HG03575 (cell line): ENCODE measurements at regions not wholly inside any gene's neighbourhood (a gene's known extent, or its start where the extent isn't known, plus 50 kb on each side); places are given as distances from the start of the nearest gene placed in this dataset.

ENCODE experiments used
- ATAC-seq: cut with Tn5 transposase; IDR thresholded peaks from one replicate; pipeline ENCODE4 v1.9.1; 2021; ENCODE audit not compliant: unreplicated experiment, insufficient number of reproducible peaks, low FRiP score; ENCODE audit errors: extremely low read depth

DNA sequence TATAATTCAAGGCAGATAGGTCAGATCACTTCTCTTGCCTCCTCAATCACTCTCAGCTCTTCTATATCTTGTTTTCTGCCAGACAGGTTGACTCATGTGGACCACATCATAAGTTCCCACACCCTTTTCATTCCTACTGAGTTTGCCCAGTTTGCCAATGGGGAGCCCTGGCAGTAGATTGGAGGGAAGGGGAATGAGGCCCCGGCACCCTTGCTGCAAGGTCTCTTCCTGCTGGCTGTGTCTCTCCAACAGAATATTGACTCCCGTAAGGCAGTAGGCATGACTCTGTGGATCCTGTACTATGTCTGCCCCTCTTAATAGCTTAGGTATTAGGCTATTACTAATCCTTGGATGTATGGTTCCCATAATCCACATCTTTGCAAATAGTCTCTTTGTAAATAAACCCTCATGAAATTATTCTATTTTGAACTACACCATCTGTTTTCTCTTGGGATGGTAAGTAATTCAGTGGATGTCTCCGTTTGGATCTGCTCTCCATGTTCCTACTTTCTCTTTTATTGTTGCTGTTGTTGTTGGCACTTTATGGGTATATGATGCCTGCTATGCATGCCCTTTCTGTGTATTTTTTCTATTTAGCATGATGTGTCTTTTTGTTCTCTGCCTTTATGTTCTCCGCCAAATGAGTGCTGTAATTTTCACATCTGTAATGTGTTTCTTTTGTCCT lies 65.5 kb upstream of the DCBLD2 start:
- ATAC-seq, result no peak

- ATAC-seq, result no peak
Observed at GRCh38 chr3:98966434-98966833, 64.9 kb upstream of the DCBLD2 start.

- no peak for ATAC-seq
Observed at GRCh38 chr3:98964784-98965183, 63.3 kb upstream of the DCBLD2 start.

DNA sequence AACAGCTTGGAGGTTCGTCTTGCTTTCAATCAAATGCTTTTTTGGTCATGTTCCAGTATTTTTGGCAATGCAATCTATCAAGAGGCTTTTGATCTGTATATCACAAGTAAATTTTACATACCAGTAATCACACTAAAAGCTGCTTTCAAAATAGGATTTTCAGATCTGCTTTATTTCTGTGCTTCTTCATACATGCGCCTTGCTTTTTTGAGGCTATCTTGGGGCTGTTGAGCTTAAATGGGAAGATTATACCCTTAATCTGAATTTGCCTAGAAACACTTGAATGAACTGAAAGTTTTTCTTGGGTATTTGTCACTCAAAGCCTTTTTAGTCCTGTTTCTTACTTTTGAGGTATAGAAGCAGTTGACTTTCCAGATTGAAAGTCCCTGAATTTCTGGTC lies 62.1 kb upstream of the DCBLD2 start:
- ATAC-seq, result no peak

DNA sequence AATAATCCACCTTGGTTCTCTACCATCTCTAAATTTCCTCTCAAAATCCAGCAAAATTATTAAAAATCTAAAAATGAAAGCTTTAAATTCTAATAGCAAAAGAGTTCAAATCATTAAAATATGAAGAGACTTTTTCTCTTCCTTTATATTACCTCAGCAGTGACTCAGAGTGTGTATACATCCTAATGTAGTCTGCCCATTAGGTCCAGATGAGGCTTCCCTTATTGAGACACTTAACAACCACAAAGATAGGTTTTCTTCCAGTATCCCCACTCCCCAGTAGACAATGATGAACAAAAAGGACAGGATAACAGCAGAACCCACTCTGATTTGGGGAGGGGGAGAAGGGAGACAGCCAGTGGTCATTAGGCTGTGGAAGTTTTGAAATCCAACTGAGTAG lies 61.5 kb upstream of the DCBLD2 start:
- ATAC-seq, result no peak

DNA sequence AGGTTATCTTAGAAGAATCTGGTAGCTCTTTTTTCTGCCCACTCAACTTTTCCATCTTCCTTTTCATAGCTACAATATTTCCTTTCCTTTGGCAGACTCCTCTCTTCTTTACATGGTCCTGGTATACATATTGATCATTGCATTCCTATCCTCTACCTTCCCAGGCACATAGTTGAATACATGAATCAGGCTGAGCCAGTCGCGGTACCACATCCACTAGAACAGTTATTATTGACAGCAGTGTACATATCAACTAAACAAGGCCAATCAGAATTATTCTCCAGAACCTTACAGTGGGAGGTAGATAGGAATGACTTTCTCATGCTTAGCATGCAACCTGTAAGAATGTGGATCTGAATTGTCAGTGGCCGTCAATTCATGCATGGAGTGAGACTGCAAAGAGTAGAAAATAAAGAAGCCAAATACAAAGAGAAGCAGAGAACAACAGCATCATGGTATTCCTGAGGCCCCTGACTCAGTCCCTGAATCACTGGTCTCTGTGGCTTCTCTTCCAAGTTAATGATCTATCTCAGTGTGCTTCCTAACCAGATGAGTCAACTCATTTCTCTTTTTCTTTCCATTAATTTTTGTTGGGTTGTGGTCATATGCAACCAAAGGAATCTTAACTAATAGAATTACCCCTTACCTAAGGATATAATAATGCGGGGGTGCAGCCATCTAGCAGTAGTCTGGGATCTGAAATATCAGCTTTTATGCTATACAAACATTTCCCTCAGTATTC lies 60.9 kb upstream of the DCBLD2 start:
- no peak for ATAC-seq

DNA sequence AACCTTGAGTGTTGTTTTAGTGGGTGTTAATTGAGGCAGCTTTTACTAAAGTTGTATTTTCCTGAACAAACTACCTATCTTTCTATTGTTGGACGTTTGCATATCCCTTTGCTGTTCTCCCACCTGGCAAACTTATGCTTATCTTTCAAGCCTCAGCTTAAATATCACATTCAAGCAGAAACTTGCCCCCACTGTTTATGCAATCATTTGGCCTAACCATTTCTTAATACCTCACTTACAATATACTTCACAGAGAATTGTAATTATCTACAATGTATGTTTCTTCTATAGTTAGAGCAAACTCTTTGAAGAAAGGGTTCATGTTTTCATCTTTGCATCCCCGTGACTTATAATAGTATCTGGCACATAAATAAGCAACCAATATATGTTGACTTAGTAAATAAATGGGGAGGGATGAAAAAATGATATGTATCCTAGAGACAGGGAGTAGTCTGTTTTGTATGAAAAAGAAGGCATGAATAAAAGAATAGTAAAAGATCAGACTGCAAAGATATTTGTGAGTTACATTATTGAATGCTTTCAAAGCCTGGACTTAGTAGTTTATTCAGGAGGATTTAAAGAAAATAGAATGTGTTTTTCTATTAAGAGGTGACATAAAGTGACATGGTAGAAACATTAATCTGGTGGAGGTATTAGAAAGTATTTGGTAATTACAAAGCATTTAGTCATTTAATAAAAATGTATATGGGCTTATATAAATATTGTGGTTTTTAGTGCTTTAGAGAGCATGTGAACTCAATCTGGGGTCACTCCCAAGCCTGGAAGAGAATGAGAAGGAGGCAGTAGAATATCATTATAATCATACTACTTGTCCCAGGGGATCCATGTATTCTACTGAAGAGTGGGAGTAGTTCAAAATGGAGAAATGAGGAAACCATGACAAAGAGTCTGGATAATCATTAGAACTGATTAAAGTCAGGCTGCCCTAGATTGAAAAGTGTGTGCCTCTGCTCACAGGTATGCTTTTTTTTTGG lies 60.0 kb upstream of the DCBLD2 start:
- no peak for ATAC-seq

DNA sequence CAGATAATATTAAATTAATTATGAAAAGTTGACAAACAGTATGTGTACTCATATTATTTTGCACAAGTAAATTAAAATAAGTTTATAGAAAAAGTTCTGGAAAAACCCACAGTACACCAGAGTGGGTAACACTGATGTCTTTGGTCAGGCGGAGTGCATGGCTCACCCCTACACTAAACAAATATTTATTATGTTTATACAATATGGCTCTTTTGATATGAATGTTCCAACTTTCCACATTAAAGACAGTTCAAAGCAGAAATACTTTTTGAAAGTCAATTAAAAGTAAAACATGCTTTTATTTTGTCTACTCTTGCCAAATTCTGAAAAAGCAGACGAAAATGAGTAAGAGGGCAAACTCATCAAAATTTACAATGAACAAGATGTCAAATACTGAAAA lies 56.2 kb upstream of the DCBLD2 start:
- no peak for ATAC-seq

GRCh38 chr3:98956008-98956407 lies 54.5 kb upstream of the DCBLD2 start:
- ATAC-seq, result no peak

- no peak for ATAC-seq
Observed at GRCh38 chr3:98954791-98955604, 53.5 kb upstream of the DCBLD2 start.

- no peak for ATAC-seq
Observed at GRCh38 chr3:98954242-98954641, 52.7 kb upstream of the DCBLD2 start.

GRCh38 chr3:98952404-98952803 lies 50.9 kb upstream of the DCBLD2 start:
- ATAC-seq, result no peak
